B cell (primary cell): ENCODE measurements at regions not wholly inside any gene's neighbourhood (a gene's known extent, or its start where the extent isn't known, plus 50 kb on each side); places are given as distances from the start of the nearest gene placed in this dataset.

ENCODE experiments used
- ATAC-seq: fragments of 200-7000 bp; cut with Tn5 transposase; one replicate; pipeline ENCODE4 v1.10.0; 2021; ENCODE audit warnings: low read depth, mild to moderate bottlenecking, moderate number of reproducible peaks, moderate library complexity
- CTCF ChIA-PET: fragments of 350-600 bp; sonication (Branson Sonifier 250); formaldehyde crosslinking; loops from one replicate; lab custom pipeline; 2021; ENCODE audit warnings: antibody characterized with exemption, inconsistent platforms; lab: Charles Lee
- POLR2A ChIA-PET: fragments of 350-600 bp; sonication (Branson Sonifier 250); formaldehyde crosslinking; loops from one replicate; lab custom pipeline; 2021; ENCODE audit warnings: antibody characterized with exemption; lab: Charles Lee
- DNase-seq: peaks from one replicate; pipeline ENCODE4 v3.0.0; 2013
- H2AFZ ChIP-seq: 2 replicates; pipeline ENCODE4 v1.6.1; 2012; ENCODE audit warnings: mild to moderate bottlenecking, low read depth, low read length; ENCODE audit not compliant: insufficient read depth, poor library complexity, severe bottlenecking
- H3K27ac ChIP-seq, 2 donors: 1 replicate in 1 of 2; 2 replicates in 1 of 2; pipeline ENCODE4 v1.5.1; 2012 to 2013; ENCODE audit warnings: low read length in 2 of 2, mild to moderate bottlenecking in 2 of 2, moderate library complexity in 1 of 2
- H3K27me3 ChIP-seq, 4 experiments: fragments of 200-600 bp in 1 of 4; sonication (generic) in 1 of 4; replicated peaks in 1 of 4; 1 replicate in 2 of 4; 2 replicates in 2 of 4; pipeline versions ENCODE4 v1.6.1 to v1.7.0; 2013 to 2016; ENCODE audit warnings: low read length in 3 of 4, mild to moderate bottlenecking in 2 of 4, mixed read lengths in 1 of 4, moderate library complexity in 1 of 4; ENCODE audit not compliant: insufficient read depth in 4 of 4, control insufficient read depth in 3 of 4; ENCODE audit errors: control extremely low read depth in 1 of 4
- H3K36me3 ChIP-seq, 2 experiments: replicated peaks in 1 of 2; 1 replicate in 1 of 2; 2 replicates in 1 of 2; pipeline versions ENCODE4 v1.6.1 to v1.7.1; 2013; ENCODE audit warnings: low read length in 1 of 2; ENCODE audit not compliant: insufficient read depth in 2 of 2, control insufficient read depth in 1 of 2; ENCODE audit errors: control extremely low read depth in 1 of 2, extremely low read depth in 1 of 2
- H3K4me1 ChIP-seq, 2 donors: fragments of 200-600 bp in 1 of 2; sonication (generic) in 1 of 2; 1 replicate in 1 of 2; 2 replicates in 1 of 2; pipeline versions ENCODE4 v1.5.1 to v1.6.1; 2013 to 2017; ENCODE audit warnings: low read length in 2 of 2; ENCODE audit not compliant: control insufficient read depth in 2 of 2, insufficient read depth in 2 of 2
- H3K4me2 ChIP-seq: replicated peaks from 2 replicates; pipeline ENCODE3; 2012; ENCODE audit warnings: mild to moderate bottlenecking, low read depth, low read length; ENCODE audit not compliant: poor library complexity, severe bottlenecking
- H3K4me3 ChIP-seq, 5 experiments: fragments of 200-600 bp in 1 of 5; sonication (generic) in 1 of 5; 1 replicate in 3 of 5; 2 replicates in 2 of 5; pipeline versions ENCODE4 v1.5.1 to v1.7.0; 2011 to 2016; ENCODE audit warnings: low read length in 4 of 5, mild to moderate bottlenecking in 4 of 5, low read depth in 2 of 5, control low read depth in 1 of 5, moderate library complexity in 1 of 5; ENCODE audit not compliant: insufficient read depth in 1 of 5; ENCODE audit errors: control extremely low read depth in 1 of 5, extremely low read depth in 1 of 5
- H3K79me2 ChIP-seq: fragments of 200-600 bp; sonication (generic); one replicate; pipeline ENCODE4 v1.6.0; 2016; ENCODE audit warnings: low read length; ENCODE audit not compliant: control insufficient read depth, insufficient read depth
- H3K9ac ChIP-seq: fragments of 200-600 bp; sonication (generic); 2 replicates; pipeline ENCODE4 v1.6.1; 2017; ENCODE audit warnings: mild to moderate bottlenecking, low read length, moderate library complexity
- H3K9me3 ChIP-seq, 3 donors: one replicate each; pipeline versions ENCODE4 v1.6.1 to v1.7.1; 2013; ENCODE audit warnings: low read length in 2 of 3; ENCODE audit not compliant: control insufficient read depth in 2 of 3, insufficient read depth in 1 of 3; ENCODE audit errors: control extremely low read depth in 1 of 3
- H4K20me1 ChIP-seq: 2 replicates; pipeline ENCODE4 v1.6.0; 2012; ENCODE audit warnings: mild to moderate bottlenecking, low read length; ENCODE audit not compliant: insufficient read depth, control insufficient read depth, poor library complexity, severe bottlenecking
- H3K27ac Mint-ChIP-seq: one replicate; pipeline ENCODE4 v1.8.0; 2021; ENCODE audit warnings: mixed read lengths
- H3K27me3 Mint-ChIP-seq: one replicate; pipeline ENCODE4 v1.8.0; 2021; ENCODE audit warnings: mixed read lengths
- H3K4me1 Mint-ChIP-seq: one replicate; pipeline ENCODE4 v1.8.0; 2021; ENCODE audit warnings: mixed read lengths
- H3K4me3 Mint-ChIP-seq: one replicate; pipeline ENCODE4 v1.8.0; 2021; ENCODE audit warnings: mixed read lengths
- H3K9me3 Mint-ChIP-seq: one replicate; pipeline ENCODE4 v1.8.0; 2022; ENCODE audit warnings: mixed read lengths; ENCODE audit not compliant: insufficient read depth
- EZH2 ChIP-seq: IDR thresholded peaks from 2 replicates; pipeline ENCODE4 v1.6.1; 2012; ENCODE audit warnings: borderline replicate concordance, low read depth, mild to moderate bottlenecking, moderate library complexity, low read length; ENCODE audit not compliant: insufficient read depth, poor library complexity, severe bottlenecking
- WGBS: methylation state at CpG from one replicate; pipeline ENCODE4 v1.1.5; 2013; ENCODE audit warnings: missing lambda C conversion rate; ENCODE audit not compliant: insufficient coverage; 5-methylcytosine and 5-hydroxymethylcytosine counted together
- intact Hi-C: fragments of 100-400 bp; cut with micrococcal nuclease; formaldehyde crosslinking; loops from one replicate; pipeline ENCODE4 v1.10.0; 2022
- TF ChIP-seq, protein P1 (sequence below): fragments of 200-600 bp; IDR thresholded peaks from one replicate; pipeline ENCODE4 v1.8.0; 2022; ENCODE audit warnings: antibody characterized with exemption, mild to moderate bottlenecking

- no peak overlapping the region for H3K27ac Mint-ChIP-seq
- Histone ChIP-seq H3K9me3 (no peaks in the 10 kb centered on the region), H3K27ac (no peak overlapping the region), H3K79me2 (no peaks in the 10 kb centered on the region), H3K4me2 (no peak overlapping the region), H2AFZ (no peak overlapping the region), H4K20me1 (no peaks in the 10 kb centered on the region), H3K9ac (no peak overlapping the region), H3K4me3 (no peak overlapping the region), H3K27me3 (no peaks in the 10 kb centered on the region), H3K36me3 (no peaks in the 10 kb centered on the region), H3K4me1 (no peaks in the 10 kb centered on the region)
- no peaks in the 10 kb centered on the region for H3K4me1 Mint-ChIP-seq
- CTCF ChIA-PET = no interaction called here
- H3K27me3 Mint-ChIP-seq = no peaks in the 10 kb centered on the region
- TF ChIP-seq EZH2 = no peak
- TF ChIP-seq, protein P1, sequence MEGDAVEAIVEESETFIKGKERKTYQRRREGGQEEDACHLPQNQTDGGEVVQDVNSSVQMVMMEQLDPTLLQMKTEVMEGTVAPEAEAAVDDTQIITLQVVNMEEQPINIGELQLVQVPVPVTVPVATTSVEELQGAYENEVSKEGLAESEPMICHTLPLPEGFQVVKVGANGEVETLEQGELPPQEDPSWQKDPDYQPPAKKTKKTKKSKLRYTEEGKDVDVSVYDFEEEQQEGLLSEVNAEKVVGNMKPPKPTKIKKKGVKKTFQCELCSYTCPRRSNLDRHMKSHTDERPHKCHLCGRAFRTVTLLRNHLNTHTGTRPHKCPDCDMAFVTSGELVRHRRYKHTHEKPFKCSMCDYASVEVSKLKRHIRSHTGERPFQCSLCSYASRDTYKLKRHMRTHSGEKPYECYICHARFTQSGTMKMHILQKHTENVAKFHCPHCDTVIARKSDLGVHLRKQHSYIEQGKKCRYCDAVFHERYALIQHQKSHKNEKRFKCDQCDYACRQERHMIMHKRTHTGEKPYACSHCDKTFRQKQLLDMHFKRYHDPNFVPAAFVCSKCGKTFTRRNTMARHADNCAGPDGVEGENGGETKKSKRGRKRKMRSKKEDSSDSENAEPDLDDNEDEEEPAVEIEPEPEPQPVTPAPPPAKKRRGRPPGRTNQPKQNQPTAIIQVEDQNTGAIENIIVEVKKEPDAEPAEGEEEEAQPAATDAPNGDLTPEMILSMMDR = no peak
- DNase-seq (no peak), ATAC-seq (no peak)
- POLR2A ChIA-PET = no interaction called here
- WGBS = no CpG with 5 or more reads among the region's 3 CpGs
- H3K4me3 Mint-ChIP-seq = no peak overlapping the region
- no peaks in the 10 kb centered on the region for H3K9me3 Mint-ChIP-seq
- intact Hi-C loops = no loop called here
These were observed 436.7 kb upstream of the CFAP20DC start for GRCh38 chr3:59486520-59486919.

DNA sequence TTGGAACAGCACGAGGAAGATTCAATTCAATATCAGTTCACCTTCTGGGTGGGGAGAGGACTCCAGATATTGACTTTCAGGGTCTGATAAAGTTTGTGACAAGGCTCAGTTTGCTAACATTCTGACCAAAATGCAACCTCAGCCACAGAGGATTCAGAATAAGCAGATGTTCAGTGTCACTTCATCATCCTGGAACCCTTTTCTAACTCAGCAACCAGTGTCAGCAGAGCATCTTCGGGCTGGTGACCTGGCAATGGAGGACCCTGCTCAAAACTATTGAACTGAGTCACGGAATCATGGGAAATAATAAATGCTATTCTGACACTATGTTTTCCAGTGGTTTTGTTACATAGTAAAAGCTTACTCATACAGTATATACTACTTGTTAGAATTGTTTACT lies 433.4 kb upstream of the CFAP20DC start:
- no peak overlapping the region for H3K27ac ChIP-seq
- no peak overlapping the region for H3K4me2 ChIP-seq
- ATAC-seq = no peak
- no peaks in the 10 kb centered on the region for H3K36me3 ChIP-seq
- no peaks in the 10 kb centered on the region for H4K20me1 ChIP-seq
- Mint-ChIP-seq H3K27me3 (no peaks in the 10 kb centered on the region), H3K4me3 (no peak overlapping the region), H3K27ac (no peak overlapping the region), H3K4me1 (no peaks in the 10 kb centered on the region), H3K9me3 (no peaks in the 10 kb centered on the region)
- no peaks in the 10 kb centered on the region for H3K79me2 ChIP-seq
- H2AFZ ChIP-seq = no peak overlapping the region
- DNase-seq = no peak
- H3K4me1 ChIP-seq = no peaks in the 10 kb centered on the region
- ChIA-PET POLR2A (no interaction called here), CTCF (no interaction called here)
- no peaks in the 10 kb centered on the region for H3K27me3 ChIP-seq
- intact Hi-C loops = no loop called here
- H3K4me3 ChIP-seq = no peak overlapping the region
- H3K9ac ChIP-seq = no peak overlapping the region
- H3K9me3 ChIP-seq = no peaks in the 10 kb centered on the region
- 100% methylated on average over 1 of the region's 3 CpGs for WGBS
- TF ChIP-seq, protein P1 = no peak
- no peak for TF ChIP-seq EZH2
